Esophagus squamous epithelium (tissue), 4 donors: ENCODE measurements at regions not wholly inside any gene's neighbourhood (a gene's known extent, or its start where the extent isn't known, plus 50 kb on each side); places are given as distances from the start of the nearest gene placed in this dataset.

Experiments used
- CTCF ChIP-seq, 6 experiments: fragments of 450-650 bp in 4 of 6; fragments of 200-600 bp in 2 of 6; sonication (generic) in 2 of 6; IDR thresholded peaks; one replicate each; pipeline ENCODE4 v1.5.1; 2016 to 2019; ENCODE audit warnings: antibody characterized with exemption in 6 of 6, mild to moderate bottlenecking in 4 of 6, moderate library complexity in 4 of 6
- POLR2A ChIP-seq, 4 donors: fragments of 450-650 bp; IDR thresholded peaks; one replicate each; pipeline ENCODE4 v1.6.1; 2017; ENCODE audit warnings: antibody characterized with exemption in 4 of 4, mild to moderate bottlenecking in 4 of 4, moderate library complexity in 3 of 4

GRCh38 chr1:14184454-14184853, 414.0 kb upstream of the KAZN start:
- TF ChIP-seq CTCF (IDR thresholded peaks at IDR 0.05) (no peak), POLR2A (IDR thresholded peaks at IDR 0.05) (no peak)
